ENCODE measurements at regions not wholly inside any gene's neighbourhood (a gene's known extent, or its start where the extent isn't known, plus 50 kb on each side); places are given as distances from the start of the nearest gene placed in this dataset.

- ChIA-PET CTCF (no interaction called here), POLR2A (no interaction called here)
- Histone ChIP-seq H3K27me3 (ENCODE audit: control insufficient read depth, insufficient read depth, low read length) (no peaks in the 10 kb centered on the region), H3K9me3 (ENCODE audit: control insufficient read depth, insufficient read depth, low read length) (no peaks in the 10 kb centered on the region; the same call in 1 of the 2 replicates), H3K27ac (ENCODE audit: low read depth, low read length) (no peak overlapping the region), H3K4me3 (ENCODE audit: low read depth, low read length) (no peak overlapping the region)
- TF ChIP-seq, protein P1, sequence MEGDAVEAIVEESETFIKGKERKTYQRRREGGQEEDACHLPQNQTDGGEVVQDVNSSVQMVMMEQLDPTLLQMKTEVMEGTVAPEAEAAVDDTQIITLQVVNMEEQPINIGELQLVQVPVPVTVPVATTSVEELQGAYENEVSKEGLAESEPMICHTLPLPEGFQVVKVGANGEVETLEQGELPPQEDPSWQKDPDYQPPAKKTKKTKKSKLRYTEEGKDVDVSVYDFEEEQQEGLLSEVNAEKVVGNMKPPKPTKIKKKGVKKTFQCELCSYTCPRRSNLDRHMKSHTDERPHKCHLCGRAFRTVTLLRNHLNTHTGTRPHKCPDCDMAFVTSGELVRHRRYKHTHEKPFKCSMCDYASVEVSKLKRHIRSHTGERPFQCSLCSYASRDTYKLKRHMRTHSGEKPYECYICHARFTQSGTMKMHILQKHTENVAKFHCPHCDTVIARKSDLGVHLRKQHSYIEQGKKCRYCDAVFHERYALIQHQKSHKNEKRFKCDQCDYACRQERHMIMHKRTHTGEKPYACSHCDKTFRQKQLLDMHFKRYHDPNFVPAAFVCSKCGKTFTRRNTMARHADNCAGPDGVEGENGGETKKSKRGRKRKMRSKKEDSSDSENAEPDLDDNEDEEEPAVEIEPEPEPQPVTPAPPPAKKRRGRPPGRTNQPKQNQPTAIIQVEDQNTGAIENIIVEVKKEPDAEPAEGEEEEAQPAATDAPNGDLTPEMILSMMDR (IDR thresholded peaks at IDR 0.05; ENCODE audit: low read depth, low read length), result no peak
- no peak for DNase-seq (ENCODE audit: low read depth, low spot score)
These were observed 99.8 kb upstream of the RAB6C start for GRCh38 chr2:129879614-129880180.

DNA sequence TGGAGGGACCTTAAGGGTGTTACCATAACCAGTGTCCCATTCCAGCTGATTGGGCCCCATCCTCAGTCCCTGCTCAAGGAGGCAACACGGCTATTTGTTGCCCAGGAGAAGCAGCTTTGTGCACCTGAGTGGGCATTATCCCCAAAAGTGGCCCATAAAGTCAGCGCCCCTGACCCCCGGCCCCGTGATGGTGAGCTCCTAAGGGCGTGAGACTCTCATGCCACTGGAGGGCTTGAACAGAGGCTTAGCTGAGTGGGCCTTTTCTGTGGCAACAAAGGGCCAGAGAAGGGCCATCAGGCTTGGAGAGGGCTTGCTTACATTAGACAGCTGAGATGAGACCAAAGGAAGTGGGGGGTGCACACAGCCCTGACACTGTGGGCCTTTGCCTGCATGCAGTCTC, 99.2 kb upstream of the RAB6C start:
- TF ChIP-seq, protein P1 (IDR thresholded peaks at IDR 0.05; ENCODE audit: low read depth, low read length), result no peak
- Histone ChIP-seq H3K9me3 (ENCODE audit: control insufficient read depth, insufficient read depth, low read length) (no peaks in the 10 kb centered on the region; the same call in 1 of the 2 replicates), H3K27ac (ENCODE audit: low read depth, low read length) (no peak overlapping the region), H3K27me3 (ENCODE audit: control insufficient read depth, insufficient read depth, low read length) (no peaks in the 10 kb centered on the region), H3K4me3 (ENCODE audit: low read depth, low read length) (no peak overlapping the region)
- DNase-seq (ENCODE audit: low read depth, low spot score), result no peak
- POLR2A ChIA-PET, result no interaction called here
- CTCF ChIA-PET, result no interaction called here

DNA sequence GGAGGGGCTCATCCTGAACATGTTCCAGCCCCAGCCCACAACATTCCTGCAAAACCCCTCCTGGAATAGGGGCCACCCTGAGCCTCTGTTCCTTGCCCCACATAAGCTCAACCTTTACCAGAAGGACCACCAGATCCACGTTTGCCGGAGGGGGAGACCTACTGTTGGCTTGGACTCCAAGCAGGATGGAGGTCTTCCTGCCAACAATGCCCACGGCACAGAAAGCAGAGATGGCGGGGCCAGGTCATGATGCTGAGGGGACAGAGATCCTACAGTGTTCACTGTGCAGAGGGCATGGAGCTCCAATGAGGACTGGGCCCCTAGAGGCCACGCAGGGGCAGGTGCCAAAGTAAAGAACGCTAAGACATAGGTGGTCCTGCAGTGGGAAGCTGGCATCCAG, 98.5 kb upstream of the RAB6C start:
- Histone ChIP-seq H3K27ac (ENCODE audit: low read depth, low read length) (no peak overlapping the region), H3K27me3 (ENCODE audit: control insufficient read depth, insufficient read depth, low read length) (no peaks in the 10 kb centered on the region), H3K4me3 (ENCODE audit: low read depth, low read length) (no peak overlapping the region), H3K9me3 (ENCODE audit: control insufficient read depth, insufficient read depth, low read length) (no peaks in the 10 kb centered on the region; the same call in 1 of the 2 replicates)
- TF ChIP-seq, protein P1 (IDR thresholded peaks at IDR 0.05; ENCODE audit: low read depth, low read length), result no peak
- ChIA-PET CTCF (no interaction called here), POLR2A (no interaction called here)
- DNase-seq (ENCODE audit: low read depth, low spot score), result no peak

DNA sequence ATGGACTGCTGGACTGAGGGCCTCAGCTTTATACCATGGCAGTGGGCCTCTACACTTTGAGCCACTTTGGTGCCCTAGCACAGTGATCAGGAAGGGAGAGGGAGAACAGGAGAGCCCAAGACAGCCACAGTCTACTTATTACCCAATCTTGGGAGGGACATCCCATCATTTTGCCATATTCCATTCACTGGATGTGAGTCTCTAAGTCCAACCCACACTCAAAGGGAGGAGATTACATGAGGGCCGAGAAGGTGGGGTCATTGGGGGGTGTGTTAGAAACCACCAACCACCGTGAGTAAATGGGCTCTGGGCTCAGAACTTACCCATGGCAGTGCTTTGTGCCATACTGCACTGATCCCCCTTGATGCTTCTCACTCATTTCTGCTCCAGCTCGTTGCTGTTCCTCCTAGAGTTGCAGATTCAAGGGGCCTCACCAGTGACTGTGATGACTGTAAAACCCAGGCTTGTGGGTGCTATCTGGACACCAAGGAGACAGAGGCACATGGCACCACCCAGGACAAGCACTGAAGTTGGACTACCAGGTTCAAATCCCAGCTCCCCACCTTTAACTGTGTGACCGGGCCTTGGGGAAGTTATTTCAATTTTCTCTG, 97.6 kb upstream of the RAB6C start:
- ChIA-PET CTCF (no interaction called here), POLR2A (no interaction called here)
- TF ChIP-seq, protein P1 (IDR thresholded peaks at IDR 0.05; ENCODE audit: low read depth, low read length), result no peak
- Histone ChIP-seq H3K27me3 (ENCODE audit: control insufficient read depth, insufficient read depth, low read length) (no peaks in the 10 kb centered on the region), H3K9me3 (ENCODE audit: control insufficient read depth, insufficient read depth, low read length) (no peaks in the 10 kb centered on the region; the same call in 1 of the 2 replicates), H3K4me3 (ENCODE audit: low read depth, low read length) (no peak overlapping the region), H3K27ac (ENCODE audit: low read depth, low read length) (no peak overlapping the region)
- DNase-seq (ENCODE audit: low read depth, low spot score), result no peak

DNA sequence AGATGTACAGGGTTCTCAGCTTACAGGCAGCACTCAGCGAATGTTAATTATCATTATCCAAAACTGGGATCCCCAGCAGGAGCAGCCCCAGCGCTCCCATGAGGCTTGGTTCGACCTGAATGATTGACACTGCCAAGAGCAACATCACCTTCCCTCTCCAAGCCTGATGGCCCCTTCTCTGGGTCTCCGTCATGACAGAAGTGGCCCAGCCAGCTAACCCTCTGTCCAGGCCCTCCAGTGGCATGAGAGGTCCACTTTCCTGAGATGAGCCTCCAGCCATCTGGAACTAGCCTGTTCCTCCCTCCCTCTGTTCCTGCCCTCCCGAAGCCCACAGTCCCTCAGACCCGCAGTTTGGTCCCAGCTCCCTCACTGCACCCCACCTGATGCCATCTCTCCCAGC, 97.0 kb upstream of the RAB6C start:
- TF ChIP-seq, protein P1 (IDR thresholded peaks at IDR 0.05; ENCODE audit: low read depth, low read length), result no peak

More for the DNA sequence above, 97.0 kb upstream of the RAB6C start:
- ChIA-PET POLR2A (no interaction called here), CTCF (no interaction called here)
- no peak overlapping the region for H3K4me3 ChIP-seq (ENCODE audit: low read depth, low read length)
- no peaks in the 10 kb centered on the region for H3K27me3 ChIP-seq (ENCODE audit: control insufficient read depth, insufficient read depth, low read length)
- DNase-seq (ENCODE audit: low read depth, low spot score), result no peak
- H3K9me3 ChIP-seq (ENCODE audit: control insufficient read depth, insufficient read depth, low read length), result no peaks in the 10 kb centered on the region; the same call in 1 of the 2 replicates
- H3K27ac ChIP-seq (ENCODE audit: low read depth, low read length), result no peak overlapping the region

Measured in AG04450 (cell line).